ENCODE measurements at regions not wholly inside any gene's neighbourhood (a gene's known extent, or its start where the extent isn't known, plus 50 kb on each side); places are given as distances from the start of the nearest gene placed in this dataset.
A peak's percentile ranks its signal among the peaks of the same experiment; 100 is the strongest.

GRCh38 chr6:144582939-144583613 lies 297.9 kb downstream of the UTRN start:
- DNase-seq: no peak

GRCh38 chr6:144583614-144583954 lies 298.4 kb downstream of the UTRN start:
- DNase-seq: no peak

GRCh38 chr6:144585217-144585814 lies 300.2 kb downstream of the UTRN start:
- DNase-seq: no peak

- no peak for DNase-seq
These were observed 301.9 kb downstream of the UTRN start for GRCh38 chr6:144586986-144587385.

- DNase-seq: no peak
These were observed 303.7 kb downstream of the UTRN start for GRCh38 chr6:144588697-144589325.

- DNase-seq: no peak
These were observed 305.4 kb downstream of the UTRN start for GRCh38 chr6:144590532-144590931.

GRCh38 chr6:144593392-144593791 lies 308.3 kb downstream of the UTRN start:
- DNase-seq: no peak

GRCh38 chr6:144594585-144594984 lies 309.4 kb downstream of the UTRN start:
- DNase-seq: no peak

GRCh38 chr6:144595266-144595665 lies 310.1 kb downstream of the UTRN start:
- no peak for DNase-seq

- no peak for DNase-seq
These were observed 312.4 kb downstream of the UTRN start for GRCh38 chr6:144597511-144597910.

- DNase-seq: no peak
These were observed 314.5 kb downstream of the UTRN start for GRCh38 chr6:144599615-144600014.

- no peak for DNase-seq
These were observed 316.1 kb downstream of the UTRN start for GRCh38 chr6:144601221-144601620.

GRCh38 chr6:144602523-144603180 lies 317.5 kb downstream of the UTRN start:
- no peak for DNase-seq

GRCh38 chr6:144606083-144606482 lies 320.9 kb downstream of the UTRN start:
- no peak for DNase-seq

GRCh38 chr6:144607998-144608735 lies 323.0 kb downstream of the UTRN start:
- no peak for DNase-seq

- no peak for DNase-seq
These were observed 327.7 kb downstream of the UTRN start for GRCh38 chr6:144612811-144613210.

GRCh38 chr6:144613859-144614258 lies 328.7 kb downstream of the UTRN start:
- DNase-seq: no peak

GRCh38 chr6:144615870-144616269 lies 330.7 kb downstream of the UTRN start:
- no peak for DNase-seq

- no peak for DNase-seq
These were observed 332.1 kb downstream of the UTRN start for GRCh38 chr6:144617191-144617590.

- DNase-seq: no peak
These were observed 332.6 kb downstream of the UTRN start for GRCh38 chr6:144617708-144618107.

GRCh38 chr6:144619966-144620365 lies 334.8 kb downstream of the UTRN start:
- peak; percentile 4 for DNase-seq

- peak; percentile 20 for DNase-seq
These were observed 336.2 kb downstream of the UTRN start for GRCh38 chr6:144621332-144621731.

GRCh38 chr6:144624246-144624645 lies 339.1 kb downstream of the UTRN start:
- DNase-seq: no peak

Data from NCI-H226 (cell line).